Hepatocyte (in vitro differentiated cells): ENCODE measurements at regions not wholly inside any gene's neighbourhood (a gene's known extent, or its start where the extent isn't known, plus 50 kb on each side); places are given as distances from the start of the nearest gene placed in this dataset.

Source experiments
- CTCF ChIP-seq: fragments of 200-600 bp; sonication (generic); IDR thresholded peaks from 2 replicates; pipeline ENCODE4 v1.5.1; 2016; ENCODE audit warnings: antibody characterized with exemption, mild to moderate bottlenecking; ENCODE audit not compliant: poor library complexity
- EZH2 ChIP-seq: fragments of 200-600 bp; sonication (generic); IDR thresholded peaks from 2 replicates; pipeline ENCODE4 v1.6.1; 2016; ENCODE audit warnings: antibody characterized with exemption, mild to moderate bottlenecking, borderline replicate concordance

- TF ChIP-seq CTCF (no peak), EZH2 (no peak)
Measured at GRCh38 chr22:27573280-27574001, 228.1 kb downstream of the MN1 start.
